Stimulated activated CD8-positive, alpha-beta memory T cell treated with anti-CD3 and anti-CD28 coated beads, Interleukin-15, amount 100 ng/mL, for 48 hours (primary cell): ENCODE measurements at regions not wholly inside any gene's neighbourhood (a gene's known extent, or its start where the extent isn't known, plus 50 kb on each side); places are given as distances from the start of the nearest gene placed in this dataset.
A peak's percentile ranks its signal among the peaks of the same experiment; 100 is the strongest.
"Not testable (repeated sequence)": the region's sequence is repeated elsewhere in the genome, so short reads cannot be mapped to it uniquely, and the experiment has no call there.

Experiments used
- DNase-seq, 2 donors: peaks; one replicate each; pipeline ENCODE4 v3.0.0-alpha.2; 2020; ENCODE audit warnings: low read depth in 2 of 2

DNA sequence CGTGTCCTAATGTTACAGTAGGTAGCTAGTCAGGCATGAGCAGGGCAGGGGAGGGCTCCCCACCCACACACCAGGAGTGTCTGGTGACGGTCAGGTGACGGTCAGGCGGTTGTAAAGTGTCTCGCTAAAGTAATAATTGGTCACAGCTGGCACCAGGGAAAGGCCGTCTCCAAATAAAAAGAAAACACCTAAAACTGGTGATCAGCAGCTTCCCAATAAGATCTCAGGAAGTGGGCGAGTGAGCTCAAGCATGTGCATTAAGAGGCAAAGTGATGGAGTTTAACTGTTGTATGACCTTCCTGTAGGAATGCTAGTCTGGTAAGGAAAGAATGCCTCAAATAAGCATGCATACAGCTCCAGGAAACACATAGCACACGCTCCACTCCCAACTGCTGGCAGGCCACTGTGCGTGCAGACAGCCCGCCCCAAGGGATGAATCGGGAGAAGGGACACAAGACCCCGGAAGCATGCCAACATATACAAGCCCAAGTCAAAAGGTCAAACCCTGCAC is 177.1 kb downstream of the RNF144A start:
- no peak for DNase-seq

GRCh38 chr2:7096726-7097352 is 179.6 kb downstream of the RNF144A start:
- no peak for DNase-seq

GRCh38 chr2:7097353-7097895 is 180.2 kb downstream of the RNF144A start:
- peak; percentile 31 to 55 for DNase-seq

GRCh38 chr2:7098816-7099215 is 181.6 kb downstream of the RNF144A start:
- DNase-seq: no peak

DNA sequence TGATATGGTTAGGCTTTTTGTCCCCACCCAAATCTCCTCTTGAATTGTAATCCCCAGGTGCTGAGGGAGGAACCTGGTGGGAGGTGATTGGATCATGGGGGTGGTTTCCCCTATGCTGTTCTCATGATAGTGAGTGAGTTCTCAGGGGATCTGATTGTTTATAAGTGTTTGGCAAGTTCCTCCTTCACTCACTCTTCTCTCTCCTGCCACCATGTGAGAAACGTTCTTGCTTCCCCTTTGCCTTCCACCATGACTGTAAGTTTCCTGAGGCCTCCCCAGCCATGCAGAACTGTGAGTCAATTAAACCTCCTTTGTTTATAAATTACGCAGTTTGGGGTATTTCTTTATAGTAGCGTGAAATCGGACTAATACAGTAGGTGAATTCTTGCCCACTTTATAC is 182.5 kb downstream of the RNF144A start:
- not testable (repeated sequence) for DNase-seq

- DNase-seq: no peak
These were observed 185.6 kb downstream of the RNF144A start for GRCh38 chr2:7102826-7103225.

DNA sequence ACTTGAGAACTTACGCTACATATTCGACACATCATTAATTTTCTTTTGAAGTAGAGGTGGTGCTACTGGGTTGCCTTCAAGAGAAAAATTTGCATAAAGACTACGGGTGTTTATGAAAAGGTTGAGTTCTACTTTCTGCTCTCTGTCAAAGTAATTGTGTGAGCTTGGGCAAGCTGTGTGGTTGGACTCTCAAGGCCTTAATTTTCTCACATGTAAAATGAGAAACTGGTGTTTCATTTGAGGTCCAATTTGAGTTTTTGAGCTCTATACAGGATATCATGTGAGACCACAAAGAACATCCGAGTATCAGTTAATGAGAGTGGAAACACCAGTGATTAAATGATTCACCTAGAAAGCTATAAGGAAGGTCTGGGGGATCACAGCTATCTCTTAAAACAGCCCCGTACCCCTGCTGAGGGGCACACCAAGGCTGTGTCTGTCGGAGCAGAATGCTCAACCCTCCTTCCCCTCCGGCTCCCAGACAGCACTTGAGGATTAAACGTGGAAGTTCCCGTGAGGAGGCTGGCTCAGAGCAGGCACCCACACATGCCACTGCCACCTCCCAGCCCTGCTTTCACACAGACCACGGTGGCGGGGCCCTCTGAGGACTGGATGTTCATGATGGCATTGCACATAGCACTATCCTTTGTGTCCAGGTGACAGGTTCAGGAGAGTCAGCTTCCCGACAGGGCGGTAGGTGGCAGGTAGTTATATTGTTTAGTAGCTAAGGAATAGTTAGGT is 191.8 kb downstream of the RNF144A start:
- DNase-seq: no peak

DNA sequence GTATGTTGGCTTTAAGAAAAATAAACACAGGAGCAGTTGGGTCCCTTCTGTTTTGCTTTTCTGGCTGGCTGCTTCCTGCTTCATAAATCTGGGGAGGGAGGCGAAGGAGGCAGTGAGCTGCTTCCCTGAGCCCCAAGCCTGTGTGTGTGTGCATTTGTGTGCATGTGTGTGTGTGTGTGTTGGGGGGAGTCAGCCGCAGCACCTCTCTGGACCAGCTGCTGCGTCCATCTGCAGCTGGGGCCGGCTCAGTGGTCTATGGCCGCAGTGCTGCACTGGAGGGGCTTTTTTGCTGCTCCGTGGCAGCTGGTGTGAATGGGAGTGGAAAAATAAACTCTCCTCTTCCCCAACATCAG is 192.3 kb downstream of the RNF144A start:
- no peak for DNase-seq

GRCh38 chr2:7111626-7112025 is 194.4 kb downstream of the RNF144A start:
- no peak for DNase-seq

DNA sequence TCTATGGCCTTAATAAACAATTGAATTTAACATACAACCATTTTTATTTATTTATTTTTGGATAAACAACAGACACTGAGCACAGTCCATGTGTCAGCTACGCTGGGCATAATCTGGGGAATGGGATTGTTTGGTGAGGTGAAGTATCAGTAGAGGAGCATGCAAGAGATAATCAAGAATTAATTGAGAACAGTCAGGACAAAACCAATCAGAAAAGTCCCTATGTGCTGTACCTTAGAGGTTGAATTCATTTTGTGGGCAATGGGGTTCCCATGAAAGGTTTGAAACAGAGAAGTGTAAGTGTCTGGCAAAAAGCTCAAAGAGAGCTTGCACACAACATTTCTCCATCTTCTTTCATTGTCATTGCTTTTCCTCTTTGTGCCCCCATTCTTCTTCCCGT is 198.2 kb downstream of the RNF144A start:
- DNase-seq: no peak

- no peak for DNase-seq
These were observed 198.7 kb downstream of the RNF144A start for GRCh38 chr2:7115906-7116305.

DNA sequence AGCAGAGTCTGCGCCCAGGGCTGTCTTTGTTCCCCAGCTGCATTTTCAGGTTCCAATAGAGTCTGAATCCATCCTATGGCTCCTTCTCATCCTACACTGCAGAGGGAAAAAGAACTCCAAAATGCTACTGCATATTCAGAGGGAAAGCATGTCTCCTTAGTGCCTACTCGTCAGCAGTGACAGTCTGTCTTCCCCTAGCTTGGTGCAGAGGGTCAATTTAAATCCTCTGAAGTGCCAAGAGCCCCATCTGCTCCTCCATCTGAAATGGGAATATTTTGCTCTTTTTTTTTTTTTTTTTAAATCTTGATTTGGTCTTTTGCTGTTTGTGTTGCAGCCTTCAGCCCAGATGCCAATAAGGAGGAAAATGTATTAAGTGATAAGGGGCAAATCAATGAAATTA is 199.3 kb downstream of the RNF144A start:
- no peak for DNase-seq

DNA sequence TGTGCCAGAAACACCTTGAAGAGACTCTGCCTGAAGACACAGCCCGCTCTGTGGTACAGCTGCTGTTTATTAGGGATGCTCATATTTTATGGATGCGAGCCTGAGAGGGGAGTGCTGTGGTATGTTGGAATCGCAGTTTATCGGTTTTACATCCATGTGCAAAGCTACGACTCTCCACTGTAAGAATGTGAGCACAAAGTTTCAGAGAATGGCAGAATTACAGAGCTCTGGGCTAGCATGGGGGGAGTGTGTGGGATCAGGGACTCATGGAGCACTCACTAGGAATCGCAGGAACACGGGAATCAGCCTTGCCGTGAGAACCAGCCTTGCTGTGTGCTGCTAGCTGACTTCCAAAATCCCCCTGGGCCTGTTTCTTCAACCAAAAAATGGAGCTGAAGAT is 199.9 kb downstream of the RNF144A start:
- no peak for DNase-seq

- DNase-seq: no peak
These were observed 201.5 kb downstream of the RNF144A start for GRCh38 chr2:7118606-7119131.

GRCh38 chr2:7119132-7119835 is 202.1 kb downstream of the RNF144A start:
- DNase-seq: no peak

GRCh38 chr2:7121851-7122250 is 204.6 kb downstream of the RNF144A start:
- DNase-seq: no peak

GRCh38 chr2:7127156-7127555 is 209.9 kb downstream of the RNF144A start:
- DNase-seq: no peak

DNA sequence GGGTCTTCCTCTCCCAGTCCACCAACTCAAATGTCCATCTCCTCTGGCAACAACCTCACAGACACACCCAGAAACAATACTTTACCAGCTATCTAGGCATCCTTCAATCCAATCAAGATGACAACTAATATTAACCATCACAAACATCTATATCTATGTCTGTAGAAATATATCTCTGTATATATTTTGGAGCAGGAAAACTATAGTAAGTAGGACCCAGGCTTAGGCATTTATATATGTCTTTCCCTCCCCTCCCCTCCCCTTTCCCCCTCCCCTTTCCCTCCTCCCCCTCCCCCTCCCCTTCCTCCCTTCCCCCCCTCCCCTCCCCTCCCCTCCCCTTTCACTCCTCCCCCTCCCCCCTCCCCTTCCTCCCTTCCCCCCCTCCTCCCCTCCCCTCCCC is 210.5 kb downstream of the RNF144A start:
- DNase-seq: no peak

GRCh38 chr2:7131261-7131660 is 214.0 kb downstream of the RNF144A start:
- no peak for DNase-seq

- no peak for DNase-seq
These were observed 215.5 kb downstream of the RNF144A start for GRCh38 chr2:7132753-7133152.

- no peak for DNase-seq
These were observed 216.3 kb downstream of the RNF144A start for GRCh38 chr2:7133521-7133920.

DNA sequence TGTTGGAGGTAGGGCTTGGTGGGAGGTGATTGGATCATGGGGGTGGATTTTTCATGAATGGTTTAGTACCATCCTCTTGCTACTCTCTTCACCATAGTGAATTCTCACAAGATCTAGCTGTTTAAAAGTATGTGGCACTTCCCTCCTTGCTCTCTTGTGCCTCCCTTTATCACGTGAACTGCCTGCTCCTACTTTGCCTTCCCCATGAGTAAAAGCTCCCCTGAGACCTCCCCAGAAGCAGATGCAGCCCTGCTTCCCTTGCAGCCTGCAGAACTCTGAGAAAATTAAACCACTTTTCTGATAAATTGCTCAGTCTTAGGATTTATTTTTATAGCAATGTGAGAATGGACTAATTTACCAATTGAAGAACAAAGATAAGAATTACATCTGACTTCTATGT is 223.1 kb downstream of the RNF144A start:
- DNase-seq: no peak
